NCI-H82 treated with DMSO at 0.1 percent for 48 hours (cell line): ENCODE measurements at regions not wholly inside any gene's neighbourhood (a gene's known extent, or its start where the extent isn't known, plus 50 kb on each side); places are given as distances from the start of the nearest gene placed in this dataset.
A peak's percentile ranks its signal among the peaks of the same experiment; 100 is the strongest.

Source experiments
- DNase-seq: peaks from one replicate; lab custom pipeline; 2025; ENCODE audit not compliant: unreplicated experiment; lab: John Stamatoyannopoulos, UW

- no peak for DNase-seq
Observed at GRCh38 chr7:132733860-132734259, 157.6 kb upstream of the PLXNA4 start.

GRCh38 chr7:132732321-132732865 is 156.1 kb upstream of the PLXNA4 start:
- no peak for DNase-seq

GRCh38 chr7:132730105-132730504 is 153.8 kb upstream of the PLXNA4 start:
- DNase-seq = no peak

- DNase-seq = no peak
Observed at GRCh38 chr7:132723506-132724081, 147.3 kb upstream of the PLXNA4 start.

- DNase-seq = no peak
Observed at GRCh38 chr7:132720835-132721234, 144.6 kb upstream of the PLXNA4 start.

- DNase-seq = no peak
Observed at GRCh38 chr7:132713893-132714292, 137.6 kb upstream of the PLXNA4 start.

- no peak for DNase-seq
Observed at GRCh38 chr7:132709971-132710567, 133.8 kb upstream of the PLXNA4 start.

GRCh38 chr7:132708470-132708869 is 132.2 kb upstream of the PLXNA4 start:
- no peak for DNase-seq

- DNase-seq = no peak
Observed at GRCh38 chr7:132705146-132705545, 128.9 kb upstream of the PLXNA4 start.

- no peak for DNase-seq
Observed at GRCh38 chr7:132703742-132704141, 127.5 kb upstream of the PLXNA4 start.

GRCh38 chr7:132697003-132697402 is 120.7 kb upstream of the PLXNA4 start:
- no peak for DNase-seq

GRCh38 chr7:132696332-132696731 is 120.1 kb upstream of the PLXNA4 start:
- no peak for DNase-seq

GRCh38 chr7:132691201-132691600 is 114.9 kb upstream of the PLXNA4 start:
- no peak for DNase-seq

- no peak for DNase-seq
Observed at GRCh38 chr7:132690174-132690573, 113.9 kb upstream of the PLXNA4 start.

GRCh38 chr7:132687981-132688383 is 111.7 kb upstream of the PLXNA4 start:
- peak; percentile 49 for DNase-seq

- DNase-seq = no peak
Observed at GRCh38 chr7:132687016-132687415, 110.7 kb upstream of the PLXNA4 start.

- no peak for DNase-seq
Observed at GRCh38 chr7:132685277-132685676, 109.0 kb upstream of the PLXNA4 start.

GRCh38 chr7:132683896-132684690 is 107.8 kb upstream of the PLXNA4 start:
- no peak for DNase-seq

- no peak for DNase-seq
Observed at GRCh38 chr7:132681951-132682350, 105.7 kb upstream of the PLXNA4 start.

GRCh38 chr7:132680590-132680989 is 104.3 kb upstream of the PLXNA4 start:
- no peak for DNase-seq

- DNase-seq = no peak
Observed at GRCh38 chr7:132678656-132679055, 102.4 kb upstream of the PLXNA4 start.

- DNase-seq = no peak
Observed at GRCh38 chr7:132677918-132678317, 101.6 kb upstream of the PLXNA4 start.
